Memory B cell (primary cell): ENCODE measurements at regions not wholly inside any gene's neighbourhood (a gene's known extent, or its start where the extent isn't known, plus 50 kb on each side); places are given as distances from the start of the nearest gene placed in this dataset.

Source experiments
- ATAC-seq: fragments of 150-1000 bp; cut with Tn5 transposase; 2 replicates; pipeline ENCODE4 v1.10.0; 2021; ENCODE audit warnings: low read depth, mild to moderate bottlenecking, moderate library complexity
- DNase-seq, 2 donors: peaks; one replicate each; pipeline ENCODE4 v3.0.0; 2022; ENCODE audit warnings: low spot score in 2 of 2
- H3K27ac Mint-ChIP-seq: one replicate; pipeline ENCODE4 v1.8.0; 2022; ENCODE audit warnings: mild to moderate bottlenecking, moderate library complexity, mixed read lengths
- H3K27me3 Mint-ChIP-seq: one replicate; pipeline ENCODE4 v1.8.0; 2022; ENCODE audit warnings: mixed read lengths
- H3K36me3 Mint-ChIP-seq: one replicate; pipeline ENCODE4 v1.8.0; 2022; ENCODE audit warnings: mild to moderate bottlenecking, mixed read lengths
- H3K4me1 Mint-ChIP-seq: one replicate; pipeline ENCODE4 v1.8.0; 2022; ENCODE audit warnings: mixed read lengths
- H3K4me3 Mint-ChIP-seq: one replicate; pipeline ENCODE4 v1.8.0; 2022; ENCODE audit warnings: mild to moderate bottlenecking, moderate library complexity, mixed read lengths
- H3K9me3 Mint-ChIP-seq: one replicate; pipeline ENCODE4 v1.8.0; 2022; ENCODE audit warnings: mixed read lengths

DNA sequence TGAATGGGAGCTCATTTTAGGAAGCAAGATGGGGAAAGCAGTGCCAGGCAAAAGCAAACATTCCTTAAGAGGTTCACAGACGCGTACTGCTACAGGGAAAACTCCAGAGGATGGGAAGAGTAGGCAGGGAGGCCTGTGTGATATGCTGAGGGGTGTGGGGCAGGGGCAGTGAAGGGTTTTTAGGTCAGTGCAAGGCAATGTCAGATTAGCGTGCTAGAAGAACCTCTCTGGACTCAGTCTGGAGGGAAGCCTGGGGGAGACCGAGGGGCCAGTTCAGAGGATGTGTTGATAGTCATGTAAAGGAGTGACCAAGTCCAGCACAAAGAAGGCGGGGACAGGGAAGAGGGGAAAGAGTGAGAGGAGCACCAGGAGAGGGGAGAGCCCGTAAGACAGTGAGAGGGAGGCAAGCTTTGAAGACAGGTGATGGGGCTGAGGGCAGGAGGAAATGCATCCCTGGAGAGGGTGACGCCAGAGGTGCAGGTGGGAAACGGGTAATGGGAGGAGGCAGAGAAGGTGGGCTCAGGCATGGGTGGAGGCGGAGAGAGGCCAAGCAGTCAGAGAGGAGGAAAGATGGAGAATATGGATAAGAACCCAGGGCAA is 134.5 kb downstream of the MTX3 start:
- no peak overlapping the region for H3K4me3 Mint-ChIP-seq
- ATAC-seq (no peak), DNase-seq (no peak)
- no peaks in the 10 kb centered on the region for H3K36me3 Mint-ChIP-seq
- H3K27ac Mint-ChIP-seq = no peak overlapping the region
- H3K27me3 Mint-ChIP-seq = peaks cover 2% of the 10 kb centered on the region
- H3K9me3 Mint-ChIP-seq = no peaks in the 10 kb centered on the region
- no peaks in the 10 kb centered on the region for H3K4me1 Mint-ChIP-seq

DNA sequence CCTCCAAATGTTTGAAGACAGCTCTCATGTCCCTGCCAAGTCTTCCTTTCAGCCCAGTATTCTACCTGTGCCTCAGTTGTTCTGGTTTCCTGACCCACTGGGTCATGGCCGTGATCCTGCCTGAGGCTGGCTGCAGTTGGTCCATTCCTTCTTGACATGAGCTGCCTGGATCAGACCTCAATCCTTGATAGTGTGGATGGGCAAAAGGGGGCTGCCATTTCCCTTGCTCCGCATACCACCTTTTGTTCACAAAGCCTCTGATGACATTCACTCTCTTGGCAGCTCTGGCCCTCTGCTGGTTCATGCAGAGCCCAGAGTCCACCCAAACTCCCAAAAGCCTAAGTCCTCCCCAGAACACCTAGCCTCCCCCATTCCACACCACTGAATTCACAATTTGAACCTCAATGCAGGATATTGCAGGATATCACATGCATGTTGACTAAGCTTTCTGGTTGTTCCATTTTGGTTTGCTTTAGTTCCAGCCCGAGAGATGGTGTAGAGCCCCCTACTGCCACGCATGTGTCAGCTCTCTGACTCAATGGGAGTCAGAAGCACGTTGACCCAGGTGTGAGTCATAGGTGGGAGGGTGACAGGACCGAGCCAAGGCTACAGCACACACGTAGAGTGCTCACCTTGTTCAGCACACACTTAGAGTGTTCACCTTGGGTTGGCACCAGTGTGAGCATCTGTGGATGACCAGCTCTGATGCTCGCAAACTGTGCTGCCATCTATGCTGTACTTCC is 137.2 kb downstream of the MTX3 start:
- H3K27ac Mint-ChIP-seq = no peak overlapping the region
- H3K4me1 Mint-ChIP-seq = no peaks in the 10 kb centered on the region
- peaks cover 2% of the 10 kb centered on the region for H3K27me3 Mint-ChIP-seq
- DNase-seq (no peak), ATAC-seq (no peak)
- no peak overlapping the region for H3K4me3 Mint-ChIP-seq
- H3K9me3 Mint-ChIP-seq = no peaks in the 10 kb centered on the region
- no peaks in the 10 kb centered on the region for H3K36me3 Mint-ChIP-seq

DNA sequence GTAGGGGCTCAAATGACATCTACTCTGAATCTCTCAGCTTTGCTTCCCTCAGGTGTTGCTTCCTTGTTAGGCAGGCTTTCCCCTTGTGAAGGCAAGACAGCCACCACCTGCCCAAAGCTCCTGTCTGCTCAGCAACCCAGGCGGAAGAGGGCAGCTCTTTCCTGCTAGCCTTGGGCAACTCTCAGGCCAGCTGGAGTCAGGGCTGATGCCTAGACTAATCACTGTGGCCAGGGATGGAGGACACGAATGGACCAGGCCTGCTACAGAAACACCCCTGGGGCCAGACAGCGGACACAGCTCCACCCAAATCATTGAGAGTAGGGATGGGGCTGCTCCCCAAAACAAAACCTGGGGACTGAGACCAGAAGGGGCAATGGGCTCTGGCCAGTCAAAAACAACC is 138.0 kb downstream of the MTX3 start:
- no peak for ATAC-seq

DNA sequence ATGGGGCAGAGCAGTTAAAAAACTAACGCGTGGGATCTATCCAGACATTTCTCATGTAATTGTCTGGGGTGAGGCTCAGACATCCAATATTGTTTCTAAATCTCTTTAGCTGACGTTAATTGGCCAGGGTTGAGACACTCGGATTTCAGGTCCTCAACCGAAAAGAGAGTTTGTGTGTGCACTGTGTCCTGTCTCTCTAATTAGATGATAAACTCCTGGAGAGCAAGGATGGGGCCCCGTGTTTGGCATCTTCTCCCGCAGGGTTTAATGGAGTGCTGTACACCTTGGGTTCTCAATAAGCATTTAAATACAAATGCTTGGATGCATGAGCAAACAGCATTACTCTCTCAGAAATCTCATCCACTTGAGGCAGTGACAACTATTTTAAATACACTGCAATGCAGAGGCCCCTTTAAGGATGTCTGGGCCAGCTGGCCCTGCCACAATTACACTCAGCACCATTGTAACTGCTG is 139.6 kb downstream of the MTX3 start:
- Mint-ChIP-seq H3K27me3 (peaks cover 6% of the 10 kb centered on the region), H3K9me3 (no peaks in the 10 kb centered on the region), H3K36me3 (no peaks in the 10 kb centered on the region), H3K27ac (no peak overlapping the region), H3K4me1 (no peaks in the 10 kb centered on the region), H3K4me3 (no peak overlapping the region)
- no peak for ATAC-seq
- no peak for DNase-seq

More for the DNA sequence above, 138.0 kb downstream of the MTX3 start:
- H3K27me3 Mint-ChIP-seq = peaks cover 4% of the 10 kb centered on the region
- no peaks in the 10 kb centered on the region for H3K36me3 Mint-ChIP-seq
- H3K9me3 Mint-ChIP-seq = no peaks in the 10 kb centered on the region
- H3K4me1 Mint-ChIP-seq = no peaks in the 10 kb centered on the region
- no peak overlapping the region for H3K27ac Mint-ChIP-seq
- no peak for DNase-seq
- H3K4me3 Mint-ChIP-seq = no peak overlapping the region

DNA sequence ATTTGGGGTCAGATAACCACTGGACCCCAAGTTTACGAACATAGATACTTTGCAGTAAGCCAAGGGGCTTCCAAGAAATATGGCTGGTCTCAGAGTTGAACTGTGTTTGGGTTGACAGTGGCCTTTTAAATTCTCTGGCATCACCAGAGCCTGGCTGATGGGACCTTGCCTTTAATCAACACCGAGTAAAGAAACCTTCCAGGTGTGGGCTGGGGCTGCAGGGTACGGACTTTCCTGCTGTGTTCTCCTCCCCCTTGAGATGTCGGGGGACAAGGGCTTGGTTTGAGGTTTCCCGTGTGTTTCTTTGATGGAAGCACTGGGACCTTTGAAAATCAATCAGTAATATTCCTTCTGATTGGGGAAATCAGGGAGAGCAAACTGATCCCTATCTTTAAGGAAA is 140.1 kb downstream of the MTX3 start:
- Mint-ChIP-seq H3K27ac (no peak overlapping the region), H3K27me3 (peaks cover 6% of the 10 kb centered on the region), H3K4me3 (no peak overlapping the region), H3K4me1 (no peaks in the 10 kb centered on the region), H3K9me3 (no peaks in the 10 kb centered on the region), H3K36me3 (no peaks in the 10 kb centered on the region)
- ATAC-seq (no peak), DNase-seq (no peak)

DNA sequence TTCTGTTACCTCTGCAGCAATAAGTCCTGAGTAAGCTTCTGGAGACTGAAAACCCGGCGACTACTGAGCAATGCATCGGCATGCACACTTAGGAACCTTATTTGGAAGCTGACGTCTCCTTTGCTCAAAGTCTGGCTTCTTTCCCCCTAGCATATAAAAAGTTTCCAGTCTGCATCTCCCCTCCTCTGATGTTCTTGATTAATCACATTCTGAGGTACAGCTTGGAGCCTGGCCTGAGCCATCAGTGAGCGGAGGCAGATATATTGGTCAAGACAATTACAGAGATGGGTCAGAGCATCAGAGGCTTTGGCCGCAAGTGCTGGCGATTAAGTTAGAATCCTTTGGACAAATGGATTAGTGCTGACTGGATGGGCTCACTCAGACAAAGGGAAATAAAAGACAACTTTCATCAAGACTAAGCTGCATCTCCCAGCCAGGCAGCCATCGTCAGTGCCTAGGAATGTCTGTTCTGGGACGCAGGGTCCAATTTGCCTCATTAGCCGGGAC is 140.7 kb downstream of the MTX3 start:
- no peak for ATAC-seq
- no peak for DNase-seq
- Mint-ChIP-seq H3K4me1 (no peaks in the 10 kb centered on the region), H3K36me3 (no peaks in the 10 kb centered on the region), H3K4me3 (no peak overlapping the region), H3K27me3 (peaks cover 6% of the 10 kb centered on the region), H3K9me3 (no peaks in the 10 kb centered on the region), H3K27ac (no peak overlapping the region)

DNA sequence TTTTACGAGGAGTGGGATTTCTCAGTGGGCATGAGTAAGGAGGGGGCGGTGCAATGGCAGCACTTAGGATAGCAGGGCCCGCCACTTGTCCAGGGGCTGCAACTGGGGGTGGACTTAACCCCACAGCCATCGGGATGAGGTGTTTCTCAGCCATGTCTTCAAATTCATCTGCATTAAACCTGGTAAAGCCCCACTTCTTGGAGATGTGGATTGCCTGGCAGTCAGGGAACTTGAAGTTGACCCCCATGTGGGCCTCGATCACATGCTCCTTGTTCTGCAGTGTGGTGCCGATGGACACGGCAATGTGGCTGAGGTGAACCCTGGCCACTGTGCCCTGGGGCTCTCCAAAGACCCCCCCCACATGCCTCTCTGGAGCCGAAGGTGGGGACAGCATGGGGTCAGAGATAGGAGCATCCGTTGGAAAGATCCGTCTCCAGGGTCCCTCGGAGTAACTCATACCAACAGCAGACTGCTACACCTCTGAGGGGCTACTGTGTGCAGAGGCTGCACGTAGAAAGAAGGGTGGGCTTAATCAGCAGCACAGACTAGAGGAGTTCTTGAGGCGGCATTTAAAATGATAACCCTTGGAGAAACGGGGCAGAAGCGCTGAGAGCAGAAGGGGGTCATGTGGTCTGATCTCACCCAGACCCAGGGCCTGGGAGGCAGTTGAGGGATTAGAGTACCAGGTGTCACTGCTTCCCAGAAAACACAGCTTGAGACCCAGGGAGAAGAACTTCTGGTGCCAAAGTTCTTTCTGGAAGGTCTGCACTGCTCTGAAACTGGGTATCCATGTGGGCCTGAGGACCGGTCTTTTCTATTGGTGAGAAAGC is 141.4 kb downstream of the MTX3 start:
- ATAC-seq = no peak
- no peaks in the 10 kb centered on the region for H3K36me3 Mint-ChIP-seq
- H3K27me3 Mint-ChIP-seq = peaks cover 6% of the 10 kb centered on the region
- no peak overlapping the region for H3K4me3 Mint-ChIP-seq
- H3K9me3 Mint-ChIP-seq = no peaks in the 10 kb centered on the region
- H3K27ac Mint-ChIP-seq = no peak overlapping the region
- no peaks in the 10 kb centered on the region for H3K4me1 Mint-ChIP-seq
- DNase-seq = no peak
